ENCODE measurements at regions not wholly inside any gene's neighbourhood (a gene's known extent, or its start where the extent isn't known, plus 50 kb on each side); places are given as distances from the start of the nearest gene placed in this dataset.

DNA sequence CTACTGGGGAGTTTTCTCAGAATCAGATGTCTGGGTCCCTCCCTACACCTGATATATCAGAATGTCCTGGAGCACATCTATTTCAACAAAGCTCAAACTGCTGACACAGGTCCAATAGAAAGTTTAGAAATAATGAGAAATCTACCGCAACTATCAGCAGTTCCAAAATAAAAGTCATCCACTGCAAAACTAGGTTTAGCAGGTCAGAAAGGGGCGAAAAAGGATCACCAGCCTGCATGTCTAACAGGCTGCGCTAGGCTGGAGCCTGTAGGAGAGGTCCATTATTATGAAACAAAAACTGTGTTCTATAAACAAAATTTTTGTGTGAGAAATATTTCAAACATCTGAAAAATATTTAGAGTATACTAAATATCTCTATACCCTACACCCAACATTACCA, 84.1 kb upstream of the RNF38 start:
- TF ChIP-seq CTCF (conservative IDR thresholded peaks at IDR 0.05): no peak
- no peak for TF ChIP-seq ZFX (IDR thresholded peaks at IDR 0.05)
